K562 (cell line): ENCODE measurements at regions not wholly inside any gene's neighbourhood (a gene's known extent, or its start where the extent isn't known, plus 50 kb on each side); places are given as distances from the start of the nearest gene placed in this dataset.

Experiments
- ATAC-seq: fragments of 200-7000 bp; cut with Tn5 transposase; 3 replicates; pipeline ENCODE4 v1.9.1; 2020; ENCODE audit warnings: moderate library complexity
- BruUV-seq: library from RNA; stranded (reverse); fragments of 400-500 nt; replicated peaks from 2 replicates; lab custom pipeline; 2021; lab: Mats Ljungman, UMichigan
- CTCF ChIA-PET: fragments of 300-600 bp; formaldehyde crosslinking; extraction: SDS; loops from one replicate; lab custom pipeline; 2021; ENCODE audit warnings: low intra/inter-chr PET ratio; lab: Yijun Ruan, JAX
- POLR2A ChIA-PET: fragments of 300-600, 350-650 bp; sonication (Branson Sonifier 250); formaldehyde crosslinking; extraction: SDS; loops from one replicate; lab custom pipeline; 2021; ENCODE audit warnings: antibody characterized with exemption, inconsistent platforms; lab: Yijun Ruan, JAX
- DNase-seq, 4 experiments: peaks; one replicate each; pipeline versions ENCODE4 v3.0.0 to v3.0.0-alpha.2; 2011 to 2018; ENCODE audit warnings: low spot score in 3 of 4, mixed read lengths in 3 of 4; ENCODE audit errors: extremely low read depth in 1 of 4
- FAIRE-seq: peaks from 2 replicates; lab custom pipeline; 2011; peaks lifted over from hg19 to GRCh38; lab: Jason Lieb, UNC
- H2AFZ ChIP-seq: 2 replicates; pipeline ENCODE4 v1.6.0; 2011; ENCODE audit warnings: low read depth, low read length, control low read depth, inconsistent platforms
- H3K27ac ChIP-seq: fragments of 200-600 bp; 3 replicates; pipeline ENCODE4 v1.8.0; 2011; ENCODE audit warnings: low read depth, mild to moderate bottlenecking, control low read depth, inconsistent platforms, low read length, moderate library complexity, mixed read lengths; ENCODE audit errors: extremely low read depth
- H3K27me3 ChIP-seq, 2 experiments: fragments of 300-600 bp in 1 of 2; 2 replicates in 1 of 2; 3 replicates in 1 of 2; pipeline versions ENCODE4 v1.6.0 to v1.8.0; 2011; ENCODE audit warnings: inconsistent platforms in 2 of 2, low read length in 2 of 2, mild to moderate bottlenecking in 1 of 2, mixed read lengths in 1 of 2, moderate library complexity in 1 of 2; ENCODE audit not compliant: control insufficient read depth in 2 of 2, insufficient read depth in 2 of 2
- H3K36me3 ChIP-seq: fragments of 300-600 bp; 3 replicates; pipeline ENCODE4 v1.8.0; 2011; ENCODE audit warnings: mild to moderate bottlenecking, low read length, inconsistent platforms; ENCODE audit not compliant: control insufficient read depth, insufficient read depth
- H3K4me1 ChIP-seq, 2 experiments: fragments of 200-600 bp in 1 of 2; replicated peaks in 1 of 2; 2 replicates in 1 of 2; 3 replicates in 1 of 2; pipeline versions ENCODE4 v1.5.1 to v1.8.0; 2011; ENCODE audit warnings: inconsistent platforms in 2 of 2, low read length in 2 of 2, mild to moderate bottlenecking in 1 of 2, mixed read lengths in 1 of 2, moderate library complexity in 1 of 2; ENCODE audit not compliant: control insufficient read depth in 2 of 2, insufficient read depth in 2 of 2
- H3K4me2 ChIP-seq: 2 replicates; pipeline ENCODE4 v1.6.1; 2011; ENCODE audit warnings: low read length, control low read depth, inconsistent platforms, mixed read lengths; ENCODE audit not compliant: insufficient read depth
- H3K4me3 ChIP-seq: fragments of 200-600 bp; sonication (generic), shearing (Covaris generic); 2 replicates; pipeline ENCODE4 v1.5.1; 2016; ENCODE audit warnings: control low read depth, inconsistent platforms
- H3K79me2 ChIP-seq: fragments of 200-600 bp; 3 replicates; pipeline ENCODE4 v1.8.0; 2011; ENCODE audit warnings: low read length, inconsistent platforms; ENCODE audit not compliant: control insufficient read depth, insufficient read depth
- H3K9ac ChIP-seq, 2 experiments: 2 replicates each; pipeline versions ENCODE4 v1.6.0 to v1.6.1; 2011; ENCODE audit warnings: low read depth in 2 of 2, low read length in 2 of 2, control low read depth in 1 of 2, inconsistent platforms in 1 of 2, mild to moderate bottlenecking in 1 of 2, mixed read lengths in 1 of 2; ENCODE audit not compliant: insufficient read depth in 1 of 2
- H3K9me1 ChIP-seq: one replicate; pipeline ENCODE4 v1.6.0; 2011; ENCODE audit warnings: inconsistent platforms, mild to moderate bottlenecking, low read length, moderate library complexity; ENCODE audit not compliant: control insufficient read depth, insufficient read depth
- H3K9me3 ChIP-seq: replicated peaks from 2 replicates; pipeline ENCODE4 v1.5.1; 2011; ENCODE audit warnings: low read depth, low read length, inconsistent platforms; ENCODE audit not compliant: control insufficient read depth, insufficient read depth
- H4K20me1 ChIP-seq: replicated peaks from 2 replicates; pipeline ENCODE4 v1.6.1; 2011; ENCODE audit warnings: low read length, inconsistent platforms, mixed read lengths; ENCODE audit not compliant: control insufficient read depth, insufficient read depth
- C11orf30 ChIP-seq: fragments of 450-650 bp; IDR thresholded peaks from 2 replicates; pipeline ENCODE4 v1.6.1; 2016; ENCODE audit warnings: low read depth, mild to moderate bottlenecking
- CBFB ChIP-seq: sonication (generic); formaldehyde crosslinking; IDR thresholded peaks from 2 replicates; pipeline ENCODE4 v1.4.0; 2020; ENCODE audit warnings: mild to moderate bottlenecking, missing genetic modification reagents
- EHMT2 ChIP-seq: fragments of 450-650 bp; IDR thresholded peaks from 2 replicates; pipeline ENCODE4 v1.6.1; 2018; ENCODE audit warnings: antibody characterized with exemption
- EWSR1 ChIP-seq: fragments of 450-650 bp; IDR thresholded peaks from 2 replicates; pipeline ENCODE4 v1.6.1; 2018; ENCODE audit warnings: borderline replicate concordance, mild to moderate bottlenecking, low read depth, moderate library complexity; ENCODE audit not compliant: partially characterized antibody
- EZH2 ChIP-seq: IDR thresholded peaks from 2 replicates; pipeline ENCODE4 v1.6.1; 2012; ENCODE audit warnings: low read depth, mild to moderate bottlenecking, inconsistent platforms, low read length, borderline replicate concordance
- FOSL1 ChIP-seq: fragments of 200-800 bp; sonication (Bioruptor generic); conservative IDR thresholded peaks from 2 replicates; pipeline ENCODE4 v1.6.1; 2016; ENCODE audit warnings: missing genetic modification characterization, missing compliant biosample characterization
- NFYB ChIP-seq: IDR thresholded peaks from 2 replicates; pipeline ENCODE4 v1.6.1; 2011; ENCODE audit warnings: mild to moderate bottlenecking, moderate library complexity; ENCODE audit not compliant: insufficient read length; ENCODE audit errors: extremely low read depth
- RBM22 ChIP-seq: fragments of 200-400 bp; formaldehyde crosslinking; IDR thresholded peaks from 2 replicates; pipeline ENCODE4 v1.6.1; 2018; ENCODE audit warnings: low read length, low read depth; ENCODE audit not compliant: poor library complexity, severe bottlenecking
- RUNX1 ChIP-seq: sonication (generic); IDR thresholded peaks from 2 replicates; pipeline ENCODE4 v1.6.1; 2016; ENCODE audit warnings: antibody characterized with exemption, low read depth
- U2AF1 ChIP-seq: fragments of 200-400 bp; formaldehyde crosslinking; optimal IDR thresholded peaks from 2 replicates; pipeline ENCODE3; 2017; ENCODE audit warnings: mild to moderate bottlenecking, low read depth, low read length, moderate library complexity
- ZNF165 ChIP-seq: fragments of 250-450 bp; sonication (Bioruptor Pico); IDR thresholded peaks from 2 replicates; pipeline ENCODE4 v1.4.0; 2020; ENCODE audit warnings: borderline replicate concordance
- ZNF212 ChIP-seq: fragments of 450-650 bp; formaldehyde crosslinking; IDR thresholded peaks from 2 replicates; pipeline ENCODE4 v1.4.0; 2020; ENCODE audit warnings: mild to moderate bottlenecking
- ZNF324 ChIP-seq: fragments of 250-450 bp; sonication (Bioruptor Pico); IDR thresholded peaks from 2 replicates; pipeline ENCODE4 v1.4.0; 2020; ENCODE audit warnings: mild to moderate bottlenecking
- ZNF551 ChIP-seq: fragments of 250-450 bp; sonication (Bioruptor Pico); IDR thresholded peaks from 2 replicates; pipeline ENCODE4 v1.5.0; 2021; ENCODE audit warnings: mild to moderate bottlenecking, moderate library complexity
- WGBS: fragments of 100-300 bp; shearing (Covaris generic); methylation state at CpG from one replicate; pipeline ENCODE4 v1.1.6; 2016; ENCODE audit warnings: low coverage, mixed read lengths; ENCODE audit not compliant: insufficient coverage; ENCODE audit errors: missing lambda C conversion rate; 5-methylcytosine and 5-hydroxymethylcytosine counted together
- in situ Hi-C: fragments of 300-500 bp; cut with MboI; formaldehyde crosslinking; loops from 4 replicates; pipeline ENCODE4 v1.15.0; 2018; ENCODE audit warnings: inconsistent platforms, mixed read lengths
- intact Hi-C: fragments of 100-400 bp; cut with micrococcal nuclease; formaldehyde crosslinking; loops from 2 replicates; pipeline ENCODE4 v1.14.2; 2022
- TF ChIP-seq, protein P1 (sequence below): fragments of 250-450 bp; sonication (Bioruptor Pico); IDR thresholded peaks from 2 replicates; pipeline ENCODE4 v1.4.0; 2020; ENCODE audit warnings: mild to moderate bottlenecking
- TF ChIP-seq, protein P2 (sequence below): fragments of 450-650 bp; IDR thresholded peaks from 2 replicates; pipeline ENCODE4 v1.6.1; 2014; ENCODE audit warnings: low read depth, mild to moderate bottlenecking, moderate library complexity, borderline replicate concordance
- TF ChIP-seq, protein P3 (sequence below): fragments of 450-650 bp; IDR thresholded peaks from 2 replicates; pipeline ENCODE4 v1.6.1; 2017; ENCODE audit warnings: antibody characterized with exemption
- TF ChIP-seq, protein P4 (sequence below): fragments of 450-650 bp; formaldehyde crosslinking; conservative IDR thresholded peaks from 2 replicates; pipeline ENCODE4 v1.4.0; 2022; ENCODE audit warnings: mild to moderate bottlenecking, missing genetic modification characterization

DNA sequence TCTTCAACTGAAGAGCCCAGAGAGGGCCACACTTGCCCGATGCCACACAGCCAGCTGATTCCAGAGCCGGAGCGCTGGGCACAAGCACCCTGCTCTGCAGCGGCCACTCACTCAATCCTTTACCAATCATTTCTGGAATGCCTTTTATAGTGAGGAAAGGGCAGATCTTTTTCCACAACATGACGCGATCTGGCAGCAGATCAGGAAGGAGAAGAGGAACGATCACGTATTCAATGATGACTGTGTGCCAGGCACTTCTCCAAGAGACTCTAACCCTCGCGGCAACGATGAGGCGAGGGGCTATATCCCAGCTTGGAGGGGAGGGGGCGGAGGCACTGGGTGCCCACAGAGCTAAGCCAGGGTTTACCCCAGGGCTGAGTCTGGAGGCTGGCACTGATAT is 56.3 kb upstream of the TCF20 start:
- DNase-seq (no peak), FAIRE-seq (no peak), ATAC-seq (no peak)
- Histone ChIP-seq H3K79me2 (no peaks in the 10 kb centered on the region), H3K9me3 (no peaks in the 10 kb centered on the region), H3K9ac (no peak overlapping the region), H3K36me3 (no peaks in the 10 kb centered on the region), H4K20me1 (peaks cover 5% of the 10 kb centered on the region; the same call in 1 of the 2 replicates), H3K27me3 (peaks cover 0 to 21% of the 10 kb centered on the region in 2 experiments; a peak in 2 of 5 replicates), H3K27ac (no peak overlapping the region), H3K4me1 (peaks cover 0 to 29% of the 10 kb centered on the region in 2 experiments; a peak in 2 of 5 replicates), H2AFZ (no peak overlapping the region), H3K9me1 (no peaks in the 10 kb centered on the region), H3K4me2 (no peak overlapping the region), H3K4me3 (no peak overlapping the region)
- in situ Hi-C loops: no loop called here
- 11% methylated on average over 10 of the region's 13 CpGs for WGBS
- ChIA-PET CTCF (no interaction called here), POLR2A (interaction anchor here (0.5 to 1.8 kb wide), 2 partner anchors 12 to 56 kb away, joined by 3 to 5 read pairs; no protein-coding TSS in a partner anchor)
- BruUV-seq: no TSS peak
- intact Hi-C loops: no loop called here
- no peak for TF ChIP-seq U2AF1
- TF ChIP-seq, protein P1, sequence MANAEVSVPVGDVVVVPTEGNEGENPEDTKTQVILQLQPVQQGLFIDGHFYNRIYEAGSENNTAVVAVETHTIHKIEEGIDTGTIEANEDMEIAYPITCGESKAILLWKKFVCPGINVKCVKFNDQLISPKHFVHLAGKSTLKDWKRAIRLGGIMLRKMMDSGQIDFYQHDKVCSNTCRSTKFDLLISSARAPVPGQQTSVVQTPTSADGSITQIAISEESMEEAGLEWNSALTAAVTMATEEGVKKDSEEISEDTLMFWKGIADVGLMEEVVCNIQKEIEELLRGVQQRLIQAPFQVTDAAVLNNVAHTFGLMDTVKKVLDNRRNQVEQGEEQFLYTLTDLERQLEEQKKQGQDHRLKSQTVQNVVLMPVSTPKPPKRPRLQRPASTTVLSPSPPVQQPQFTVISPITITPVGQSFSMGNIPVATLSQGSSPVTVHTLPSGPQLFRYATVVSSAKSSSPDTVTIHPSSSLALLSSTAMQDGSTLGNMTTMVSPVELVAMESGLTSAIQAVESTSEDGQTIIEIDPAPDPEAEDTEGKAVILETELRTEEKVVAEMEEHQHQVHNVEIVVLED: no peak
- TF ChIP-seq ZNF212 (CRISPR knock-in tag): no peak
- no peak for TF ChIP-seq NFYB
- no peak for TF ChIP-seq EWSR1
- TF ChIP-seq, protein P2, sequence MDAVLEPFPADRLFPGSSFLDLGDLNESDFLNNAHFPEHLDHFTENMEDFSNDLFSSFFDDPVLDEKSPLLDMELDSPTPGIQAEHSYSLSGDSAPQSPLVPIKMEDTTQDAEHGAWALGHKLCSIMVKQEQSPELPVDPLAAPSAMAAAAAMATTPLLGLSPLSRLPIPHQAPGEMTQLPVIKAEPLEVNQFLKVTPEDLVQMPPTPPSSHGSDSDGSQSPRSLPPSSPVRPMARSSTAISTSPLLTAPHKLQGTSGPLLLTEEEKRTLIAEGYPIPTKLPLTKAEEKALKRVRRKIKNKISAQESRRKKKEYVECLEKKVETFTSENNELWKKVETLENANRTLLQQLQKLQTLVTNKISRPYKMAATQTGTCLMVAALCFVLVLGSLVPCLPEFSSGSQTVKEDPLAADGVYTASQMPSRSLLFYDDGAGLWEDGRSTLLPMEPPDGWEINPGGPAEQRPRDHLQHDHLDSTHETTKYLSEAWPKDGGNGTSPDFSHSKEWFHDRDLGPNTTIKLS: no peak
- TF ChIP-seq C11orf30: no peak
- no peak for TF ChIP-seq ZNF165 (CRISPR knock-in tag)
- no peak for TF ChIP-seq FOSL1 (tag)
- no peak for TF ChIP-seq CBFB (CRISPR knock-in tag)
- no peak for TF ChIP-seq EHMT2
- TF ChIP-seq, protein P3, sequence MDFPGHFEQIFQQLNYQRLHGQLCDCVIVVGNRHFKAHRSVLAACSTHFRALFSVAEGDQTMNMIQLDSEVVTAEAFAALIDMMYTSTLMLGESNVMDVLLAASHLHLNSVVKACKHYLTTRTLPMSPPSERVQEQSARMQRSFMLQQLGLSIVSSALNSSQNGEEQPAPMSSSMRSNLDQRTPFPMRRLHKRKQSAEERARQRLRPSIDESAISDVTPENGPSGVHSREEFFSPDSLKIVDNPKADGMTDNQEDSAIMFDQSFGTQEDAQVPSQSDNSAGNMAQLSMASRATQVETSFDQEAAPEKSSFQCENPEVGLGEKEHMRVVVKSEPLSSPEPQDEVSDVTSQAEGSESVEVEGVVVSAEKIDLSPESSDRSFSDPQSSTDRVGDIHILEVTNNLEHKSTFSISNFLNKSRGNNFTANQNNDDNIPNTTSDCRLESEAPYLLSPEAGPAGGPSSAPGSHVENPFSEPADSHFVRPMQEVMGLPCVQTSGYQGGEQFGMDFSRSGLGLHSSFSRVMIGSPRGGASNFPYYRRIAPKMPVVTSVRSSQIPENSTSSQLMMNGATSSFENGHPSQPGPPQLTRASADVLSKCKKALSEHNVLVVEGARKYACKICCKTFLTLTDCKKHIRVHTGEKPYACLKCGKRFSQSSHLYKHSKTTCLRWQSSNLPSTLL: no peak
- TF ChIP-seq ZNF551 (CRISPR knock-in tag): no peak
- no peak for TF ChIP-seq RUNX1
- no peak for TF ChIP-seq RBM22
- TF ChIP-seq, protein P4, sequence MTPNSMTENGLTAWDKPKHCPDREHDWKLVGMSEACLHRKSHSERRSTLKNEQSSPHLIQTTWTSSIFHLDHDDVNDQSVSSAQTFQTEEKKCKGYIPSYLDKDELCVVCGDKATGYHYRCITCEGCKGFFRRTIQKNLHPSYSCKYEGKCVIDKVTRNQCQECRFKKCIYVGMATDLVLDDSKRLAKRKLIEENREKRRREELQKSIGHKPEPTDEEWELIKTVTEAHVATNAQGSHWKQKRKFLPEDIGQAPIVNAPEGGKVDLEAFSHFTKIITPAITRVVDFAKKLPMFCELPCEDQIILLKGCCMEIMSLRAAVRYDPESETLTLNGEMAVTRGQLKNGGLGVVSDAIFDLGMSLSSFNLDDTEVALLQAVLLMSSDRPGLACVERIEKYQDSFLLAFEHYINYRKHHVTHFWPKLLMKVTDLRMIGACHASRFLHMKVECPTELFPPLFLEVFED (CRISPR knock-in tag): no peak
- TF ChIP-seq EZH2: no peak
- no peak for TF ChIP-seq ZNF324 (CRISPR knock-in tag)
